ENCODE measurements at regions not wholly inside any gene's neighbourhood (a gene's known extent, or its start where the extent isn't known, plus 50 kb on each side); places are given as distances from the start of the nearest gene placed in this dataset.
"Not testable (repeated sequence)": the region's sequence is repeated elsewhere in the genome, so short reads cannot be mapped to it uniquely, and the experiment has no call there.

GRCh38 chr1:187696073-187696472 lies 867.3 kb downstream of the PLA2G4A start:
- H3K4me3 ChIP-seq (ENCODE audit: low read length): no peak overlapping the region
- TF ChIP-seq CTCF (conservative IDR thresholded peaks at IDR 0.05; ENCODE audit: low read depth, low read length): no peak
- DNase-seq (ENCODE audit: low read depth): no peak

- not testable (repeated sequence) for DNase-seq (ENCODE audit: low read depth); H3K4me3 ChIP-seq (ENCODE audit: low read length)
Observed at GRCh38 chr1:187703138-187704130, 874.7 kb downstream of the PLA2G4A start.

DNA sequence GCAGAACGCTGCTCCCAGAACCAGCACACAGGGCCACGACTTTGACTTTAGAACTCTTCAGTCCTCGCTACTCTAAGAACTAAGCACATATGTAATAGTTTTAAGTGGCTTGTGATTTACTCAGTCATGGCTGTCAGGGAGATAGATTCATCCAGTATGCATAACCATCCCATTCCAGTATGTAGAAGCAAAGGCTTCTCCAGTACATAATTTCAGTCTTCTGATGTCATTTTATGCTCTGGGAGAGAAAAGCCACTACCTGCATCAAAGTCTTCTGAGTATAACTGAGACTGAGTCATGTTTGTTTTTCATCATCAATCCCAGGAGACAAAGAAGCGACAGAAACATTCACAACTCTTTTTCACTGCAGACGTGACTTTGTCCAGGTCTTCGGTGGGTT lies 885.7 kb downstream of the PLA2G4A start:
- no peak for DNase-seq (ENCODE audit: low read depth)
- no peak for TF ChIP-seq CTCF (conservative IDR thresholded peaks at IDR 0.05; ENCODE audit: low read depth, low read length)
- H3K4me3 ChIP-seq (ENCODE audit: low read length): no peak overlapping the region

GRCh38 chr1:187715483-187715882 lies 886.7 kb downstream of the PLA2G4A start:
- H3K4me3 ChIP-seq (ENCODE audit: low read length): no peak overlapping the region
- no peak for TF ChIP-seq CTCF (conservative IDR thresholded peaks at IDR 0.05; ENCODE audit: low read depth, low read length)
- no peak for DNase-seq (ENCODE audit: low read depth)

DNA sequence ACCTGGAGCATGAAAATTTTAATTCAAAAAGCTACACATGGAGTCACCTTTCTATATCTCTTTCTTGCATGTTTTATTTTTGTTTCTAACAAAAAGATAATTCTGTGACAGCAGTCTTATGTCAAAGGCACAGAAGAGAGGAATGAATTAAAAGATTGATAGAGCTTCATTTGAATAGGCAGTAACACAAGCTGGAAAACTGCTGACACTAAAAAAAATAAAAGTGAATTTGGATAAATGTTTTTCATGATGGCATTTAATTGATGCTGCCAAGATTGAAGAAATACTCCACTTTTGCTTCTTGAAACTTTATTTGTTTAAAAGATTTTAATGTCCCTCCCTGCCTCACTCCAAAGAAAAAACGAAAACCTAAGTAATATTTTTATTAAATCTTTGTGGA lies 887.4 kb downstream of the PLA2G4A start:
- no peak for DNase-seq (ENCODE audit: low read depth)
- H3K4me3 ChIP-seq (ENCODE audit: low read length): no peak overlapping the region
- TF ChIP-seq CTCF (conservative IDR thresholded peaks at IDR 0.05; ENCODE audit: low read depth, low read length): no peak

- no peak for TF ChIP-seq CTCF (conservative IDR thresholded peaks at IDR 0.05; ENCODE audit: low read depth, low read length)
Observed at GRCh38 chr1:187718527-187718926, 889.8 kb downstream of the PLA2G4A start.

DNA sequence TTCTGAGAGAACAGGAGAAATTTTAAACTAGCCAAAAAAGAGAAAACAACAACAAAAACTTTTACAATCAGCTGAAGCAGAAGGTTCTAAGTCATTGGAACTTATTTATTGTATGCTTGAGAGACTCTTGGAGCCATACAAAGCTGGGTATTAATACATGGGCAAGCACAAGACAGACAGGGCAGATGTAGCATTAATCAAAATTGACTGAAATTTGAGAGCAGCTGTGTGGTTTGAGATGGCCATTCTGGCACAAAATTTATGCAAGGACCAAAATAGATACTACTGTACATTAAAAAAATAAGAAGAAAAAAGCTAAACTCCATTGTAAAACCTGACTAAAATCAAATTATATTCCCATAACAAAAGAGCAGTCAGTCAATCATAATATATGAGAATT lies 892.5 kb downstream of the PLA2G4A start:
- no peak overlapping the region for H3K4me3 ChIP-seq (ENCODE audit: low read length)
- DNase-seq (ENCODE audit: low read depth): no peak
- no peak for TF ChIP-seq CTCF (conservative IDR thresholded peaks at IDR 0.05; ENCODE audit: low read depth, low read length)

More at GRCh38 chr1:187718527-187718926, 889.8 kb downstream of the PLA2G4A start:
- H3K4me3 ChIP-seq (ENCODE audit: low read length): no peak overlapping the region
- no peak for DNase-seq (ENCODE audit: low read depth)

Data from retinal pigment epithelial cell (primary cell).